ENCODE measurements at regions not wholly inside any gene's neighbourhood (a gene's known extent, or its start where the extent isn't known, plus 50 kb on each side); places are given as distances from the start of the nearest gene placed in this dataset.

- DNase-seq = no peak
Measured at GRCh38 chr4:135744928-135745327, 1543.3 kb upstream of the PABPC4L start.

GRCh38 chr4:135741583-135741982, 1540.0 kb upstream of the PABPC4L start:
- DNase-seq = no peak

GRCh38 chr4:135739354-135739753, 1537.8 kb upstream of the PABPC4L start:
- peak; percentile 10 for DNase-seq

GRCh38 chr4:135735512-135735911, 1533.9 kb upstream of the PABPC4L start:
- no peak for DNase-seq

GRCh38 chr4:135732448-135732847, 1530.9 kb upstream of the PABPC4L start:
- no peak for DNase-seq

GRCh38 chr4:135731682-135732081, 1530.1 kb upstream of the PABPC4L start:
- DNase-seq = no peak

GRCh38 chr4:135724421-135724820, 1522.8 kb upstream of the PABPC4L start:
- no peak for DNase-seq

- peak; percentile 5 for DNase-seq
Measured at GRCh38 chr4:135718019-135718418, 1516.4 kb upstream of the PABPC4L start.

- no peak for DNase-seq
Measured at GRCh38 chr4:135705343-135705742, 1503.8 kb upstream of the PABPC4L start.

- DNase-seq = no peak
Measured at GRCh38 chr4:135694066-135694465, 1492.5 kb upstream of the PABPC4L start.

- no peak for DNase-seq
Measured at GRCh38 chr4:135684001-135684400, 1482.4 kb upstream of the PABPC4L start.

GRCh38 chr4:135672202-135672601, 1470.6 kb upstream of the PABPC4L start:
- no peak for DNase-seq

GRCh38 chr4:135670548-135670947, 1469.0 kb upstream of the PABPC4L start:
- peak; percentile 28 for DNase-seq
